HG02885 (cell line): ENCODE measurements at regions not wholly inside any gene's neighbourhood (a gene's known extent, or its start where the extent isn't known, plus 50 kb on each side); places are given as distances from the start of the nearest gene placed in this dataset.

ENCODE experiments used
- ATAC-seq: cut with Tn5 transposase; IDR thresholded peaks from one replicate; pipeline ENCODE4 v1.9.1; 2021; ENCODE audit warnings: mild to moderate bottlenecking; ENCODE audit not compliant: unreplicated experiment, poor library complexity

DNA sequence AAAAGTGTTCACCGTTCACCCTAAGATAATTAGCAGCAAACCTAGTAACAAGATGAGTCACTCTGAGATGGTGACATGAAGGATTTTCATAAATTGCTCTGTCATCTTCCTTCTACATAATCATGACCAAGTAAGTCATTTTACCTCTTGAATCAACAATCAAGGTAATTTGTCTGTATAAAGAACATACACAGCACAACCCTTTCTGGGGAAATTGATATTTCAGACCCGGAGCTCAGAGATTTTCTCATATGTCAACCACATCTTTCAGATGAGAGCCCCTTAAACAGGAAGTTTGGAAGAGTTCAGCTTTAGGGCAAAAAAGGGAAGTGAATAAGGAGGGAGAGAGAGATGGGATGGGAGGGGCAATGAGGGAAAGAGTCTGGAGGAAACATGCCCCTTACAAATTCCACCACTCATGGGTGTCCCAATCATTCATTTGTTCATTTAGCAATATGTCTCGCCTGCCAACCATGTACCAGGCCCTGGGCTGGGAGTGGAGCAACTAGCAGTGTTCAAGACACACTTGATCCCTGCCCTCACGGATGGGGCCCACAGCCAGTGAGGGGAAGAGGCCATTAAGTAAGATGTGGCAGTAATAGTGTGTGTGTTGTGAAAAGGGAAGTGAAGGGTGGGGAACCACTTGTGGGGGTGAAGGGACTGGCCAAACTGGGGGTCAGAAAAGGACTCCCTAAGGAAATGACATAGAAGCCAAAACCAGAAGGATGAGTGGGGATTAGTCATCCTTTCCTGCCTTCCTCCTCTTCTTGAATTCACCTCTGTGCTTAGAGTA is 190.9 kb downstream of the MAFB start:
- ATAC-seq, result no peak

DNA sequence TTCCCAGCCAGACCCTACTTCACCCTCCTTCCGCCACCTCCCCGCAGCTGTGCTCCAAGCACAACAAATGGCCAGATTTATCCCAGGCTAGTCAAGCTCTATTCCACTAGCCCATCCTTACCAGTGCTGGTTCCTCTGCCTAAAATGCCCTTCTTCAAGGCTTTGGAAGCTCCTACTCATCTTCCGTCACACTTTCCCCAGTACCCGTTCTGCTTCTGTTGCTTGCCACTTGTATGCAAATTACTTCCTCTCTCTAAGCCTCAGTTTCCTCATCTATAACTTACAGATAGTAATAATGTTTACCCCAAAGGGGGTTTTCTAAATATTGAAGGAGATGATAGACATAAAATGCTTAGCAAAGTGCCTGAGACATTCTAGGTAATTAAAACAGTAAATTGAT is 193.1 kb downstream of the MAFB start:
- ATAC-seq, result no peak

DNA sequence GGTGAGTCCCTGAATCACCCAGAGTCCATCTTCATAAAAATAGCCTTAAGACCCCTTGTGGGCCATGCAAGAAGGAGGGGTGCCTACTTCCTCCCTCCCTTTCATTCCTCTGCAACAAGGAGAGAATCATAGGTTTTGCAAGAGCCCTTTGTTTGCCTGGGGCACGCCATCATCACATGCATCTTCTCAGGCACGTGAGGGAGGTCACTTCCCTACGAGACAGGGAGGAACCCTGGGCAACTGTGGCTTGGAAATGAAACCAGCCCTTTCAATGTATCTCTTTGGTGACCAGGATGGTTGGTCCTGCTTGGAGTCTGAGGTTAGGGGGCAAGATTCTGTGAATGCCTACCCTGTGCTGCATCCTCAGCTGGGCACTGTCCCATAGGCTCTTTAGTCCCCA is 194.8 kb downstream of the MAFB start:
- no peak for ATAC-seq

DNA sequence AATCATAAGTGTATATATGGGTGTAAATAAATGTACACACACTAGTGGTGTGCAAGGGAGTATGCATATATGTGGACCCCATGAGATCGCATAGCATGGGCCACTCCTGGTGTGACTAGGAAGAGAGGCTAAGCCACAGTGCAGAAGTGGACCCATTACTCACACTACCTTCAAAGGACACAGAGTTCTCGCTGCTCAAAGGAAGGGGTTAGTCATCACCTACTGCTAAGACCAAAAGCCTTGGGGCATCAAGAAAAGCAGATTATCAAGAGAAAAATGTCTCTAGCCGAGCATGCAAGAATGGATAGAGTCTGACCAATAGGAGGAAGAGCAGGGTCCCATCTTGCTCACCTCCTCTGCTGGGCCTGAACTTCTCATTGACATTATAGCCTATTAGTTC is 195.5 kb downstream of the MAFB start:
- ATAC-seq, result no peak

DNA sequence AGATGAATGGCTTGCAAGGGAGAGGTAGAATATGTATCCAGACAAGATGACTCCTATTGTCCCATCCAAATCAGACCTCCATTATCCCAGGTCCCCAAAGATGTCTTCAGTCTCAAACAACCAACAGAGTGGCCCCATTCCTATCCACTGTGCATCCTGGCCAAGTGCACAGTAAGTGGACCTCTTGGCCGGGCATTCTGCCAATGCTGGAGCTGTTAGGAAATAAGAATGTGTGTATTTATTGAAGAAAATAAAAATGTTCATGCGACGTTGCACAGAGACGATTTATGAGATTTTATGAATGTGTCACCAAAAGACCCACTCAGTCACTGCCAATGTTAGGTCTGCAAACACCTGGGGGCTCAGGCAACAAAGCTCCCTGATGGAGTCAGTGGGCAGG is 196.0 kb downstream of the MAFB start:
- no peak for ATAC-seq

DNA sequence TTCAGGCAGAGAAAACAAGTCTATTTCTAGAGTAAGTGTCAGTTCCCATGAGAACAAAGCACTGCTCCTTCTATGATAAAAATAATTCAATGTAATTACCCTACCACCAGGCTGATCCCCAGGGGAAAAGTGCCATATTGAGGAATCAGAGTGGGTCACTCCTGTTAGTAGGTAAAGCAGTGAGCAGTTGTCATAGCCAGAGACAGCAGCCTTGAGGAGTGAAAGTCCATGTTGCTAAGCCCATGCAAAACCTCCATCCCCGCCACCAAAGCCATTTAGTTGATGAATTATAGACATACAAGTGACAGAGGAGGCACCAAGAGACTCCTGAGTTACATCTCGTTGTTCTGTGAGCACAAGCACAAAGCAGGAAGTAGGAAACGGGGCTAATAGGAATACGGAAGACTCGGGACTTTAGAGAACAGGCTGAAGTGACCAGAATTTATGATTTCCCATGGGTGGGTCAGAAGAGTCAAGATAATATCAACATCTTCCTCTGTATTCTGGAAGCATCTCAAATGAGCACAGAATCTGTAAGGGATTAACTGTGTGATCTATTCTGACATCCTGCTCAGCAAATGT is 197.9 kb downstream of the MAFB start:
- no peak for ATAC-seq

DNA sequence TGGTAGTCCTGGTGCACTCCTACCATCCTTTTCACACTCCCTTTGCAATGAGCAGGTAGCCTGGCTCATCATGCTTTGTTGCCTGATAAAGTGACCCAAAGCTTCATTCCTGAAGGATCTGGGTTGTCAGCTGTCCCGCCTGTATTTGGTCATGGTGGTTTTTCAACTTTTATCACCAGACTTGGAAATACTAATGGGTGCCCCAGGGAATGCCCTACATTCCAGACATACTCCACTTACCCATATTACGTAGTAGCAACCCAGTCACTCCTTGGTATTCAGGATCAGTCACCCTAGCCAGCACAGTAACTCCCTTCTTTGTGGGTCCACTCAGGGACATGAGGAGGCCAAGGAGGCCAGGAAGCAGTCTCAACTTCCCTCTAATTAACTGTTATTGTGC is 199.2 kb downstream of the MAFB start:
- no peak for ATAC-seq

DNA sequence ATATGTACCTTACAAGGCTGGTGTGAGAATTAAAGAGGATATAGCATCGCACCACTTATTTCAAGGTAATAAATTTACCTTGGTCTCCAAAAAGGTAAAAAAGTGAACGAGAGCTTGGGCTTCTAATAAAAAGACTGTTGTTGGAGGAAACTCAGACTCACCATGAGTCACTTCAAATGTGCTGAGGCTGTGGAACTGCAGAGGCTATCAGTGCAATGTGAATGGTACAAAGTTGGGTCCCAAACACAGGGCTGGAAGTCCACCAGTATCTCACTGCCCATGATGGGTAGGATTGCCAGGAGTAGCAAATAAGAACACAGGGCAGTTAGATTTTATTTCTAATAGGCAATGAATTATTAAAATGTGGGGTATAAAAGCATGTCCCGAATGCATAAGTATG is 200.6 kb downstream of the MAFB start:
- no peak for ATAC-seq

DNA sequence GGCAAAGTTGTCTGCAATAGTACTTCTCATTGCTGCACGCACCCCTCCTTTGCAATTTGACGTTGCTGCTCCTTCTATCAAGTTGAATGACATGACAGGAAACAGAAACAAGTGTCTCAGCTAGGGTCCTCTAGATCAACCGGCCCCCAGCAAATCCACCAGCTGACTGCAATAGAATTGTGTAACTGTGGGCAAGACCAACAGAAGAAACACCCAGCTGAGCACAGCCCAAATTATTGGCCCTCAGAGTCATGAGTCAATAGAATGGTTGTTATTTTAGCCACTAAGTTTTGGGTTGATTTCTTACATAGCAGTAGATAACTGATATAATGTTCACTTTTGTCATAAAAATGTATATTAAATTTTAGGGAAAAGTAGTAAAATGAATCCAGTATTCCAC is 202.7 kb downstream of the MAFB start:
- no peak for ATAC-seq

DNA sequence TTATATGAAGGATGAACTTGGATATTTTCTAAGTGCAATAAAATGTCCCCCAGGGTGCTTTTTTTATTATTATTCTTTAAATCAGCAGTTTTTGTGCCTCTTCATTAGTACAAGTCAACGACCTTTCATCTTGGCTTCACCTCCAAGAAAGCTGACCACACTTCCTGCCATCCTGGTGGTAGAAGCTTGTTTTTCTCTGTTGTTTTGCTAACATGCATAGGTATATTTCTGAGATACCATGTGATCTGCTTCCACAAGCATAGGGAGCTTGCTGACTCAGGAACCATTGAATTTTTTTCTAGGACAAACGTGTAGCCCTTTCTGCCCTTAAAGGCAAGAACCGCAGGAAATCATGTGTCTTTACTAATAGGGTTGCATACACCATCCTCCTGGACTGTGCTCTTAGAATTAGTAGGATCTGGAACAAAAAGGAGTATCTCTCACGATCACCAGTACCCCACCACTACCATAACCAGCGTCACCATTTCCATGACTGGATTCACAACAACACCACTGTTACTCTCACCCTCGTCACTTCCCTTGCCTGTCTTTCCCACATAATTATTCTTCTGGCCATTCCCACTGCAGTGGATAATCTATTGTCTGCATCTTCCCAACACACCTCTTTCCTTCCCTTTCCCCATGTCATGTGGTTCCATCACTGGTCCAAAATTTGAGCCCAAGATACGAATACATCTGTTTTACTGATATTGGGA is 207.1 kb downstream of the MAFB start:
- ATAC-seq, result no peak

DNA sequence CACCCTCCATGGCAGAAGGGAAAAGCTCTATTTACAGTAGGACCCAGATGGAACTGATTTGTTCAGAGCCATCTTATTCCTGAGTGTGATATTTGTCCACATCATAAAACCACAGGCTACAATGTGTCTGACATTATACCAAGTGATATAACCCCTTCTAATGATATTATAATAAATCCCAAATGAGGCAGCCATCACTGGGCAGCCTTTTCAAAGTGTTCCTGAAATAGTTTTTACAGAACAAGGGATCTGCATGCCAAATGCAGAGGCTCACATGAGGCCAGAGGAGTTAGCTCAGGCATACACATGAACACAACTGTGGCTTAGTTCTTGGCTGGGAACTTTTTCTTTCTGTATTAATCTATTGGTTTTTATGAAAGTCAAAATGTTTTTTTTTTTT is 207.7 kb downstream of the MAFB start:
- no peak for ATAC-seq

DNA sequence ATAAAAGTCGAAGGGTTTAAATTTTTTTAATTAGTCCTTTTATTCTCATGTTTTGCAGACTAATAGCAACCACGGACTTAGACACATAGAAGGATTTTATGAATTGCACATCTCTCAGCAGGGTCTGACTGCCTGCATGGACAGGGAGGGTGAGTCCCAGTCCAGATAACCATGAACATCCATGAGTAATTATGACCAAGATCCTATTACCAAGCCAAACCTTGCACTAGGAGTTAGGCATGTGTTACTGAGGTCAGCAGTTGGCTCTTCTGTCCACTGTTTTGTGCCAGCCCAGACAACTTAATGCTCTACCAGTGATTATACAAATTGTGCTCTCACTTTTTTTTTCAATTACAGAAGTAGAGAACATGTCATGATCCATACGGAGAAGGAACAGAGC is 211.2 kb downstream of the MAFB start:
- no peak for ATAC-seq

DNA sequence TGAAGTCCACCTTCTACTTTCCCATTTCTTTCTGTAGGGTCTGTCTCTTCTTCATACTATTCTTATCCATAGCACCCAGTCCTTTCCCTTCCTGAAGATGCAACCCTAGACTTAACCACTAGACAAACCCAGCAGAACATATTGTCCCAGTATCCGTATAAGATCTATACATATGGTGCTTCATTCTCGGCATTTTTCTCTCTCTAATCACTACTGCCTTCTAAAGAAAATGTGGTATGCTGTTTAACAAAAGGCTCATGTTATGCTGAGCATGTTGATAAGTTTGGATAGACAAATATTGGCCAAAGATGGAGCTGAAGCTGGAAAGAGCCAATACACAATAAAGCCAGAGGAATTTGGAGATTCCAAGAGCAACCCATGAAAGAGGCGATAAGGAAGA is 212.6 kb downstream of the MAFB start:
- no peak for ATAC-seq

DNA sequence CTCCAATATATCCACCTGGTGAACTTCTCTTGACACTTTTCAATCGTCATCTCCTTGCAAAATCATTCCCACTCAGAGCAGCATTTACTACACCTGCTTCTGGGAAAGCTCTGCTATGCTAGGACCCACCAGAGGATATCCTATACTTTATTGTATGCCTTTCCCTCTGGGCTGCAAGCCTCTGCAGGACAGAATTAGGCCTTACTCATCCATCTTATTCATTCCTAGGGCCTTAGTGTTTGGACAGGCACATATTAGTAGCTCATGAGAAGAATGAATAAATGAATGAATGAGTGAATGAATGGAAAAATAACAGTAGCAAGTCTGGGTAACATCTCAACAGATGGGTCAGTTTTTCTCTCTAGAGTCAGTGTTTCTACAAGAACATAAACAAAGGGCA is 216.1 kb downstream of the MAFB start:
- no peak for ATAC-seq

DNA sequence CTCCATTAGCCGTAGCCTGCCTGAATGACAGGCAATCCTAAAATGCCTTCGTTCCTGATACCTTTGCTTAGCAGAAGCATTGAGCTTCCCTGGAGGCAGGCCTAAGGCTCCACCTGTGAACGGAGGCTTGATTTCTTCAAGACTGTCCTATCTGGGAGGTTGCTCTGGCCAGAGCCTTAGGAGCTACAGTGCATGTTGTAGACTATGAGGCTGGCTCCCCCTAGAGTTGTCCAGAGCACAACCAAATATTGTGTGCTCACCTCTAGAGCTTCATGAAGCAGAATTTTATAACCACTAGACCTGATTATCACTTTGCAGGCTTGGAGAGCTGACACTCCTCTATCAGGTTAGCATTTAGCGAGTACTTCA is 217.8 kb downstream of the MAFB start:
- ATAC-seq, result no peak

DNA sequence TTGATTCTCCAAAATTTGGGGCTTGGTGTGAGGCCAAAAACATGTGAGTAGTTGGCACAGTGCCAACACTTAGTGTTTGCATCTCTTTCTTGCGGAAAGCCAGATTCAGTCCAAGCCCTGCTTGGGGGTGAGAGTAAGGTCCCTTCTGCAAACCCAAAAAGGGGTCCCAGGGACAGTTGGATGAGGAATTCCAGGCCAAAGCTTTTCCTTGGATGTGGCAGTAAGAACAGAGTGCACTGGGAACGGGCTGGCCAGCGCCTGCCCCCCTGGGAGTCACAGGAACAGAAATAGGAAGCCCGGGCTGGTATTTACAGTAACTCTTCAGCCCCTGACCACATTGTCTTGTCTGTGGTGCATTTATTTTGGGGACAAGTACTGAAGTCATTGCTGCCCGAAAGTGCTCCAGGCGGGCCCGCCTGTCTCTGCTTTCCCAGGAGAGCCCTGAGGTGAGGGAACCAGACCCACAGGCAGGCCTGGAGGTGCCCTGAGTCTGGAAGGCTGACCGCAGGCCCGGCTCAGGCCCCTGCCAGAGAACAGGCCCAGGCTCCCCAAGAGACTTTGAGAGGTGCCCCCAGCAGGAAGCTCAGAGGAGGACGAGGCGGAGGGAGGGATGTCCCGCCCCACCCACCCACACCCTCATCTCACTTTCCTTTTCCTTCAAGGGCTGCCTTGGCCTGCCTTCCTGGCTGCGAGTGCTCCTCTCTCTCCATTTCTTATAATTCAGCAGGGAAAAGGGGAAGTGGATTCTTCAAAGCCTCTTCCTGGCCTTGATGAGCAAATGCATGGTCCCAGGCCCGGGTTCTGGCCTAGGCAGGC is 218.4 kb downstream of the MAFB start:
- no peak for ATAC-seq

DNA sequence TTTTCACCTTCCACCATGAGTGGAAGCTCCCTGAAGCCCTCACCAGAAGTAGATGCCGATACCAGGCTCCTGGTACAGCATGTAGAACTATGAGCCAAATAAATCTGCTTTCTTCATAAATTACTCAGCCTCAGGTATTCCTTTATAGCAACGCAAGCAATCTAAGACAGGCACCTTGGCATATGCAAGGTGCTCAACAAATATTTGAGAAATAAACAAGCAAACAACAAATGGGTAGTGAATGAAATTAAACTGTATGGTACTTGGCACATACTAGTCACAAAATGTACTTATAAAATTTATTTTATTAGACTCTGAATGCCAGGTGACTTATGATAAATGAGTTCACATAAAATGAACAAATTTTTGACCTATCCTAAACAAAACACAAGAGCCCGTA is 220.3 kb downstream of the MAFB start:
- ATAC-seq, result no peak

DNA sequence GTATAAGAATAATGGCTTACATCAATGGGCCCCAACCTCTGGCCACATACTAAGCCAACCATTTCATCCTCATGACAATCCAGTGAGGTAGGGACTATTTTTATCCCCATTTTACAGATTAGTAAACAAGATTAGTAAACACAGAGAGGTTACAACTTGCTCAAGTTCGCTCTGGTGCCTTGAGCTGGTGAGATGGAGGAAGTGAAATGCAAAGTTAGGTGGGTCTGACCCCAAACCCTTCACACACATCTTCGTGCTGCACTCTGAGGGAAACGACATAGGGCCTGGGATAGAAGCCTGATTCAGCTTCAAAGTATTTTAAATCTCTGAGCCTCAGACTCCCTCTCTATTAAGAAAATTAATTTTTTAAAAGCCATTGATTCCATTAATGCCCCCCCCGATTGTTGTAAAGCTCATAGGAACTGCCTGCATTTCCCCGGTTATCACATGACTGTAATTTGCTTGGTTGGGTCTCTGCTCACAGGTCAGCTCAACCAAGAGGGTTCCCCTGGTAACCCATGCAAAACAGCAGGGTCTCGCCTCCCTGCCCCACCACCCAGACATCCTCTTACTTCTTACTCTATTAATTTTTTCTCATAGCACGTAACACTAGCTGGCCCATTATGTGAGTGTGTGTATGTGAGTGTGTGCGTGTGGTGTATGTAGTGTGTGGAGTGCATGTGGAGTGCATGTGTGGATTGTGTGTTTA is 221.2 kb downstream of the MAFB start:
- ATAC-seq, result no peak

DNA sequence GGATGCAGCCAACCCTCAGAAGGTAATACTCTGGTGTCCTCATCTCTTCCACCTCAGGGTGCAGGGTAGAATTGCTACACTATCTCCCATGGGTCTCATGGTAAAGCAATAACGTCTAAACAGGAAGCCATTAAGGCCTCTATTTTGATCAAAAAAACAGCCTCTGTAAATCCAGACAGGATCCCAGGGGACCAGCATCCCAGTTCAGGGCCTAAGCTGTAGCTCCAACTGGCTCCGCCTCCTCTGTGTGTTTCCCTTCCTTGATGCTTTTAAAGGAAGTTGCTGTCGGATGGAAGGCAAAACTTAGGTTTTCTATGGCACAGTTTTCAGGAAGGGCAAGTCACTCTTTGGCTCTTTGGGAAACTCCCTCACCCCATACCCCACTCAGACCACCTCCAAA is 222.0 kb downstream of the MAFB start:
- no peak for ATAC-seq

DNA sequence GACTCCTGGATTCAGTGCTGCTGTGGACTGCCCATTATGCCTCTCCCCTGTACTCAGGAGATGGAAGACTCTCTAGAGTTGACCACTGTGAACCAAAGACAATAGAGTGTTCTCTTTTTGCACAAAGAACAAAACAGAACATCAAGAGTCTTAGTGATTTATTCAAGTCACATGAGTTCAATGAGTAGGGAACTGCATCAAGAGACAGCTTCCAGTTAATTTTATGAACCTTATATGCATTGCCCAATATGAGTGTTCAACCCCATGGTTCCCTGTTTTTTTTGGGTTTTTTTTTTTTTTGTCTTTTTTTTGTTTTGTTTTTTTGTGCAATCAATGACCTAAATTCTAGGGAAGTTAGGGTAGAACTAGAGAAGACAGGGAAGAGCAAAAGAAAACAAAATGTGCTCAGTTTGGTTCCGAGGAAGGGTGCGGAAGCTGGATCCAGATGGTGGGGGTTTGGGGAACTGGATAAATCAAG is 224.3 kb downstream of the MAFB start:
- no peak for ATAC-seq
